ENCODE measurements at regions not wholly inside any gene's neighbourhood (a gene's known extent, or its start where the extent isn't known, plus 50 kb on each side); places are given as distances from the start of the nearest gene placed in this dataset.

DNA sequence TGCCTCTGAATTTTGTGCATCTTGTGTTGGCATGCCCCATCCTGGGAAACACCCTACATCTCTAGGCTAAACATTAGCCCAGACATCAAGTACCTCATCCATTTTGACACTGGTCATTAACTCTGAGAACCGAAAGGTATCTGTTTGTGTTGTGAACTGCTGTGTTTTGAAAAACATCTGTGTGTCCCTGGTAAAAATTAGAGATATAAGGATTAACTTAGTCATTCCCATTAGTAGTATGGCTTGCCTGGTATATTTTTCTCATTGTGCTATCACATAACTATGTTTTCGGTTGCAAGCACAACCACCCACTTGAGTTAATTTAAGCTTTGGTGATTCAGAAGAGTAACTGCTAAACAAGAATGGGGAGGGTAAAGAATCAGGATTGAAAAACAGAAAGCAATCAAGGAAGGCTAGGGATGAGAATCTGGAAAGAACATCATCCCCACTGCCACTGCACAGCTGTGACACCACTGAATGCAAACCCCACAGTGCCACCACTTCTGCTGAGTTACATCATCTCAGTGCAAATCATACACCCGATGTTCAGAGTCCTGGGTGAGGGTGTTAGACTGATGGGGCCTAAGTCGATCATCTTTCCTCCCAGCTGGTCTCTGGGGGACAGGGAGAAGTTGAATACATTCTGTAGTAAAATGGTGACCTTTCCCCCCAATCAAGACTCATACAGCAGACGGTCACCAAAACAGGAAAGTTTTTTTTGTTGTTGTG, 234.0 kb downstream of the EPHA4 start:
- no peak for DNase-seq

DNA sequence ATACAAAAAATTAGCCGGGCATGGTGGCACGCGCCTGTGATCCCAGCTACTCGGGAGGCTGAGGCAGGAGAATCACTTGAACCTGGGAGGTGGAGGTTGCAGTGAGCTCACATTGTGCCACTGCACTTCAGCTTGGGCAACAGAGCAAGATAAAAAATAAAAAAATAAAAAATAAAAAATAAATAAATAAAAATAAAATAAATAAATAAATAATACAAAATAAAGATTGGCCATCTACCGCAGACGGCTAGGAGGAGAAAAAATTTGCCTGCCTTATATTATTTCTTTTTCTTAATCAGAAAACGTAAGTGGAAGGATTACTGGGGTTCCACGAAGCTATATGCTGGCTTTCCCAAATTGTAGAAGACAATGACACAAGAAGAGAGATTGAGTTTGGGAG, 229.7 kb downstream of the EPHA4 start:
- DNase-seq, result no peak

DNA sequence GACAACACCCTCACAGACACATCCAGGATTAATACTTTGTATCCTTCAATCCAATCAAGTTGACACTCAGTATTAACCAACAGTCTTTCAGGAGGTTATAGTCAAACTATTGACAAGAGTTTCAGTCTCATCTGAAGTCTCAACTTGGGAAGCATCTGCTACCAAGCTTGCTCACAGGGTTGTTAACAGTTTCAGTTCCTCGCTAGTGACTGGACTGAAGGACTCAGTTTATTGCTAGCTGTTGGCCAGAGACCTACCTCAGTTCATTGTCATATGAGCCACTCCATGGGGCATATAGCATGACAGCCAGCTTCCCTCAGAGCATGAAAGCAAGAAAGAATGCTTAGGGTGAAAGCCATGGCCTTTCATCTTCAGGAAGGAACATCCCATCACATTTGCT, 228.6 kb downstream of the EPHA4 start:
- no peak for DNase-seq

DNA sequence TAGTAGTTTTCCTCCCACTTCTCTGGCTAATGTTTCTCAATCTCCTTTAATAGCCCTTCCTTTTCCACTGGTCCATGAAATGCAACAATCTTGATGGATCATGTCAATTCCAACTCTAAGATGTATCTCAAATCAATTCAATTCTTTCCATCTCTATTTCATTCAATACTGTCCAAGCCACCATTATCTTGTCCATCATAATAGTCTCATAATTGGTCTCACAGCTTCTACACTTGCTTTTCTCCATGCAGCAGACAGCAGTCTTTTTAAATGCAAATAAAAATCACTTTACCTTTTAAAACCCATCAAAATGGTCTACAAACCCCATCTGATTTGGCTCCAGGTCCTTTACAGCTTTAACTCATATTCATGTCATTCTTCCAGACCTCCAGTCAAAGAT, 226.6 kb downstream of the EPHA4 start:
- no peak for DNase-seq

DNA sequence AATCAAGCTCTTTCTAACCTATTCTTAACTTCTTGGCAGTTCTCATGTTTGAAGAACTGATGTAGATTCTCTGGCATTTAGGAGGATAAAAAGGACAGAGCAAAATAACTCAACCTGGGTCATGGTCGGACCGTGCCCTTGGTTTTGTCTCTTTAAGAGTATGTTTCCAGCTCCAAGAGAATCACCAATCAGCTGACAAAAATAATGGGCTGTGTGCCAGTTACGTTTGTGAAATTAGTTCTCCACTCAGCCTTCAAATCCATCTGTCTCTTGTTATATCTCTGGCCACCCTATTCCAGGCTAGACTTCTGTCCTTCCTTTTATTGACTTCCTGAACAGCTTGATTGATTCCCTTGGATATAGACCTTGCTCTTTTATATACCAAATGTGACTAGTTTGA, 225.7 kb downstream of the EPHA4 start:
- no peak for DNase-seq

DNA sequence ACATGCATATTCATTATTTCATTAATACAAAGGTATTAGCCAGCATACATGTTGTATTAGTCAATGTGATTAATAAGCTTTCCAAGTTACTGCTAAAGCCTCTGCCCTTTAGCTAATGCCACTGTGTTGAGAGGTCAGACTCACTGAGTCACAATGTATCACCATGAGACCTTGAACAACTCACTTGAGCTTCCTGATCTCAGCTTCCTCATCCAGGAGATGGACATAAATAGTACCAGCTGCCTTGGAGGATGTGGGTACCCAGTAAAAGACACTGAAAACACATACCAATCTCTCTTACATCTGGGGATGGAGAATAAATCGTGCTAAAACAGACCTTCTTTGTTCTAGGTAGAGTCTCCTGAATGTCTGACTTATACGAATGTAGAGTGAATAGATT, 224.6 kb downstream of the EPHA4 start:
- no peak for DNase-seq

DNA sequence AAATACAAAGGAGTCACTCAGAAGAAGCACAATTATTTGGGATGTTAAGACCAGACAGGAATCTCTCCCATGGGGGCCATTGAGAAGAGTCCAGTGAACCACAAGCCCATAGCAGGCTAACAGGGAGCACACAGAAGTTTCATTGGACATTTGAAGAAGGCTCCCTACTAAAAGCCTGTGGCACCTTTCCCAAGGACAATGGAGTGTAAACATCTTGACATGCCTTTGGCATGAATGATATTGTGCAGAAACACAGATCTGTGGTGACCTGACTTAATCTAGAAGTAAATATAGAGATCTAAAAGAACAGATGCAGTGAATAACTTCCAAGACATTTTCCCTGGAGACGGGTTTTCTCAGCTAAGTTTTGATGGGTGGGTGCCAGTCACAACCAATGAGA, 221.5 kb downstream of the EPHA4 start:
- no peak for DNase-seq

DNA sequence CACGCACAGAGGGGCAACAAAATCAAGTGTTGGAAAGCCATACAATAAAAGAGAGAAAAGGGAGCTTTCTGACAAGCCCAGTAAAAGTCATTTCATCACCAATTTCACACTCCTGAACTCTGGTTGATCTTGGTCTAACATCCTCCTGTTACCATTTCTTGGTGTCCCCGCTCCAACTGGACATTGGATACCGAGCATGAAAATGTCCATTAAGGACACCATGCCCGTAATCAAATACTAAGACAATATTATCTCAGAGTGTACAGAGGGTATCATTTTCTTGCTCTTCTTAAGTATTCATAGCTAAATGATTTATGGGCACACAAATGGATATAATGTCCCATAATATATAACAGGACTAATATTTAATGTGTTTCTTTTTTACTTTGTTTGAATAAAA, 218.9 kb downstream of the EPHA4 start:
- no peak for DNase-seq

DNA sequence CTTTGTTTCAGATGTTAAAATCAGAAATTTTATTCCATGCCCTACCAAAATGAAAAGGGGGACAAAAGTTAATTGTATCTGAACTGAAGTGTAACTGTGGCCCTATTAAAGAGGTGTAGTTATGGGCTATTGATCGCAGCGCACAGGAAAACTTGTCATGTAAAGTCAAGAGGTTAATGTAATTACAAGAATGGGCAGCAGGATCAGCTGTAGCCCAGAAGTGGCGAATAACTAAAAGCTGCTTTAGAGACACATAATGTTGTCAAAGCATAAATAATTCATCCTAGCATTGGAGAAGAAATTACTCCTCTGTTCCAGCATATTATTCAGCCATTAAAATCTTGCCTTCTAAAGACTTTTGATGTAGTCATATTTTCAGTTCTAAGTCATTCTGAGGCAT, 211.8 kb downstream of the EPHA4 start:
- no peak for DNase-seq

DNA sequence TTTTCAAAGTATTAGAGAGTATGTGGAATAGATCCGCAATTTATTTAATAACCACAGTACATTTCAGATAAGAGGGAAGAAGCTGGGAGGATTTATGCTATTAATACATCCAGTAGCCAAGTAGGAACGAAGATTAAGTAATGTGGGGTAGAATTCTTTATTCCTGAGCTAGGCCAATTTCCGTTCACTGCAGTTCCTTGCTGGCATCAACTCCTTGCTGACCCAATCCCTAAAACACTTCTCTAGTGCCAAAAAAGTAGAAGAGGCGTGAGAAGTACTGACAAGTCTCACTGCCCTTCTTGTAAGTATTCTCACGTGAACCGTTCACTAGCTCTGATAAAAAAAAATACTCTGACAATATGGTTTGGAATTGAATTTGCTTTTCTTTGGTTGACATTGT, 211.4 kb downstream of the EPHA4 start:
- DNase-seq, result no peak

DNA sequence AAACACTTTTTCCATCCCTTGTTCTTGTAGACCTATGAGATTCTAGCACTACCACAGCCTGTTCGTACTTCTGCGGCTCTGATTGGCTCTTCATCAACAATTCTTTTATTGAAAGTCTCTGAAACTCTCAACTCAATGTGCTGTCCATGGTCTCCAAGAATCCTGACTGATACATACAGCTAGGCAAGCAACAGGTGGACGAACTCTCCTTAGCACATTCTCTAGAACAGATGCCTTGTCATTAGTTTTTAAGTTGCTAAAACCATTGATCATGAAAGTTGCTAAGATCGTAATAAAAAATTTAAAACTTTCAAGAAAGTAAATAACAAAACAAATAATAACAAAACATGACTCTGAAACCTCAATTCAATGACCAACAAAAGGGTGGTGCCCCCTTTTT, 210.5 kb downstream of the EPHA4 start:
- no peak for DNase-seq

DNA sequence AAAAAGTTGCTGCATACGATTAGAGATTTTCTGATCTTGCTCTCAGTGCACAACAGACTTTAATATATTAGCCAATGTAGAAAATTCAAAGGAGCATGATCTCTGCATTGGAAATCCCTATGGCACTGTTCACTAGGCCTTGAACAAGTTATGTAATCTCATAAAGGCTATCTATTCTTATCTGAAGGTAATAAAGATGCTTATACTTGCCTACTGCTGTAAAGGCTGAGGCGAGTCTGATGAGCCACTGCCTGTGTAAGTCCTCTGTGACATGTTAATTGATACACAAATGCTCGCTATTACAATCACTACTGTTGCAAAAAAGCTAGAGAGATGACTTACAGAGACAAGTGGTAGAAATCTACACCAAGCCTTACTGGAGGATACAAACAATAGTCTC, 207.4 kb downstream of the EPHA4 start:
- DNase-seq, result no peak

Measured in activated gamma-delta T cell treated with Interleukin-2 at 50 U/mL for 16 hours (primary cell).